Kasumi-1 (cell line): ENCODE measurements at regions not wholly inside any gene's neighbourhood (a gene's known extent, or its start where the extent isn't known, plus 50 kb on each side); places are given as distances from the start of the nearest gene placed in this dataset.
"Not testable (repeated sequence)": the region's sequence is repeated elsewhere in the genome, so short reads cannot be mapped to it uniquely, and the experiment has no call there.

Source experiments
- DNase-seq, 2 experiments: peaks; one replicate each; lab custom pipeline; 2025; lab: John Stamatoyannopoulos, UW

DNA sequence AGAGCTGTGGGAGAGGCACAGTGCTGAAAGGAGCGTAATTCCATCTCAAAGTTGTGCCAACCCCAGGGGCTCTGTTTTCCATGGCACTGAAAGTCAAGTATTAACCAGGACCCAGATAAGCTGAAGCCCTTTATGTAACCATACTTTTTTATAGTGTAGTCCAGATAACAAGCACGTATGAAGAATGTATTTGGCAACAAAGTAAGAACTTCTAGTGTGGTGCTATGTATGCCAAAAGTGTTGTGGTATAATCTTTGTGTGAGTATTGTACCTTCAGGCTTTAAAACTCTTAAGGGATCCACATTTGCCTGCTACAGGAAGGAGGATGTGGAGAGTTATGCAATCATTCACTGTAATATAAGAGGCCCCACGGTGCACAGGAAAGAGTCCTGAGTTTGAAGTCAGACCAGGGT lies 129.4 kb downstream of the IBTK start:
- DNase-seq: peak; percentile 72 to 83

- DNase-seq: no peak
These were observed 132.8 kb downstream of the IBTK start for GRCh38 chr6:82114748-82115147.

GRCh38 chr6:82113231-82113630 lies 134.3 kb downstream of the IBTK start:
- no peak for DNase-seq

DNA sequence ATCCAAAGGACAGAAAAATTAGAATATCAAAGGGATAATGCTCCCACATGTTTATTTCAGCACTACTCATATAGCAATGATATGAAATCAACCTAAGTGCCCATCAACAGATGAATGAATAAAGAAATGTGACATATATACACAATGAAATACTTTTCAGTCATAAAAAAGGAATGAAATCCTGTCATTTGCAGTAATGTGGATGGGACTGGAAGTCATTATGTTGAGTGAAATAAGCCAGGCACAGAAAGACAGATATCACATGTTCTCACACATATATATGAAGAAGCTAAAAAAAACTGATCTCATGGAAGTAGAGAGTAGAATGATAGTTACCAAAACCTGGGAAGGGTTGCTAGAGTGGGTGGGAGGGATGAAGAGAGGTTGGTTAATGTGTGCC lies 135.7 kb downstream of the IBTK start:
- no peak for DNase-seq

DNA sequence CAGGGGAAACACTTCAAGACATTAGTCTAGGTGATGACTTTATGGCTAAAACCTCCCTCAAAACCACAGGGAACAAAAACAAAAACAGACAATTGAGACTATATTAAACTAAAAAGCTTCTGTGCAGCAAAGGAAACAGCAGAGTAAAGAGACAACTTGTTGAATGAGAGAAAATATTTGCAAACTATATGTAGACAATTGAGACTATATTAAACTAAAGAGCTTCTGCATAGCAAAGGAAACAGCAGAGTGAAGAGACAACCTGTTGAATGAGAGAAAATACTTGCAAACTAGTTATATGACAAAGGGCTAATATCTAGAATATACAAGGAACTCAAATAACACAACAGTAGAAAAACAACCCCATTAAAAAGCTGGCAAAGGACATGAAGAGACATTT lies 136.4 kb downstream of the IBTK start:
- DNase-seq: no peak

- DNase-seq: not testable (repeated sequence)
These were observed 144.4 kb downstream of the IBTK start for GRCh38 chr6:82103171-82103570.

- not testable (repeated sequence) for DNase-seq
These were observed 146.0 kb downstream of the IBTK start for GRCh38 chr6:82101374-82102114.

DNA sequence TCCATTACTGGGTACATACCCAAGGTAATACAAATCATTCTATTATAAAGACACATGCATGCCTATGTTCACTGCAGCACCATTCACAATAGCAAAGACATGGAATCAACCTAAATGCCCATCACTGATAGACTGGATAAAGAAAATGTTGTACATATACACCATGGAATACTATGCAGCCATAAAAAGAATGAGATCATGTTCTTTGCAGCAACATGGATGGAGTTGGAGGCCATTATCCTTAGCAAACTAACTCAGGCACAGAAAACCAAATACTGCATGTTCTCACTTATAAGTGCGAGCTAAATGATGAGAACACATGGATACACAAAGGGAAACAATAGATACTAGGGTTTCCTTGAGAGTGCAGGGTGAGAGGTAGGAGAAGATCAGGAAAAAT lies 146.8 kb downstream of the IBTK start:
- not testable (repeated sequence) for DNase-seq

GRCh38 chr6:82097676-82098075 lies 149.9 kb downstream of the IBTK start:
- no peak for DNase-seq

DNA sequence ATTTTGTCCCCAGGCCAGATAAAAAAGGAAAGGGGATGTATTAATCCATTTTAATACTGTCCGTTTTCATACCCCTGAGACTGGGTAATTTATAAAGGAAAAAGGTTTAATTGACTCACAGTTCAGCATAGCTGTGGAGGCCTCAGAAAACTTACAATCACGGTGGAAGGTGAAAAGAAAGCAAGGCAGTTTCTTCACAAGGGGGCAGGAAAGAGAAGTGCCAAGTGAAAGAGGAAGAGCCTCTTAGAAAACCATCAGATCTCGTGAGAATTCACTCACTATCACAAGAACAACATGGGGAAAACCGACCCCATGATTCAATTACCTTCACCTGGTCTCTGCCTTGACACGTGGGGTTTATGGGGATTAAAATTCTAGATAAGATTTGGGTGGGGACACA lies 152.5 kb downstream of the IBTK start:
- DNase-seq: peak; percentile 24 to 29

DNA sequence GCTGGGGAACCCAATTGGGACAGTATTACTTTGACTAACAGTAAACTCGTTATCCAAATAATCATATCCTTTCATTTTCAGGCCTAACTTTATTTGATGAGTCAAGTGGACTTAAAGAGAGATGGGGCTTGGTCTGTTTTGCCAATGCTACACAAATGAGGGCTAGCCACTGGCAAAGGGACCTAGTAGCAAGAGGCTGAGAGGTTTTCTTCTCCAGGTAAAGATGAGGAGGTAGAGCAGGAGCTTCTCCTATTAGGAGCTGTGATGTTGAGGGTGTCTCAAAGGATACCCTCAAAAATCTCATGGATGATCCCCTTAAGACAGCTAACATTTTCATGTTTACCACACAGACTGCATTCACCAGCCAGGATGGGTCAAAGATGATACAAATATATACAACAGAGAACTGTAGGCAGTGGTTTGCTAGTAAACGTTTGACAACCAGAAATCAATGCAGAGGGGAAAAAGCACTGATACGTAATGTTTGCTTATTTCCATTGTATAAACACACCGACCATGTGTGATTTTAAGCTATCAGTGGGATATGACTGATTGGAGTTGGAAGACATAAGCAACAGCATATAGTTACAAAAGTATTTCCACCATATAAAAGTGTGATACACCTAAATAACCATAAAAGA lies 153.3 kb downstream of the IBTK start:
- DNase-seq: no peak

DNA sequence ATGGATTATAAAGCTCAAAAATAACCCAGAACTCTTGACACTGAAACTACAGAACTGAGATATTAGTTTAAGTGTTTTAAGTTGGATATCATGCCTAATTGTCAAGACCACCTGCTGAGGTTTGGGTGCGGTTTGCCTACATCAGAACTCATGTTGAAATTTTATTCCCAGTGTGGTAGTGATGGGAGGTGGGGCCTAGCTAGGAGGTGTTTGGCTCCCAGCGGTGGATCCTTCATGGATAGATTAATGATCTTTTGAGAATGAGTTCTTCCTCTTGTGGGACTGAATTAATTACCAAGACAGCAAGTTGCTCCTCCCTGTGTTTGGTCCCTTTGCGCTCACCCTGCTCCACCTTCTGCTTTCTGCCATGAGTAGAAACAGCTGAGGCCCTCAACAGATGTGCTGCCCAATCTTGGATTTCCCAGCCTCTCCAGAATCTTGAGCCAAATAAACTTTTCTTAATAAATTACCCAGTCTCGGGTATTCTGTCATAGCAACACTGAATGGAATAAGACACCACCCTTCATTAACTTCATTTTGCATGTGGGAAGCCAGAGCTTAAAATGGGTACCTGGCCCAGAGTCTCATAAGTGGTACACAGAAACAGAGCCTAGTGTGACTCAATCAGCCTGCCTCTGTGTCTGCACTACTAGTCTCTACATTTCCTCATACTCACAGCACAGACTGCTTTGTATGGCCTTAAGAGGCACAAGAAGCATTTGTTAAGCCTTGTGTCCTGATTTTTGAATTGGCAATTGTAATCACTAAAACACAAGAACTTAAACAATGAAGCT lies 158.4 kb downstream of the IBTK start:
- DNase-seq: no peak

- no peak for DNase-seq
These were observed 160.6 kb downstream of the IBTK start for GRCh38 chr6:82086944-82087343.

- DNase-seq: no peak
These were observed 161.8 kb downstream of the IBTK start for GRCh38 chr6:82085701-82086100.

DNA sequence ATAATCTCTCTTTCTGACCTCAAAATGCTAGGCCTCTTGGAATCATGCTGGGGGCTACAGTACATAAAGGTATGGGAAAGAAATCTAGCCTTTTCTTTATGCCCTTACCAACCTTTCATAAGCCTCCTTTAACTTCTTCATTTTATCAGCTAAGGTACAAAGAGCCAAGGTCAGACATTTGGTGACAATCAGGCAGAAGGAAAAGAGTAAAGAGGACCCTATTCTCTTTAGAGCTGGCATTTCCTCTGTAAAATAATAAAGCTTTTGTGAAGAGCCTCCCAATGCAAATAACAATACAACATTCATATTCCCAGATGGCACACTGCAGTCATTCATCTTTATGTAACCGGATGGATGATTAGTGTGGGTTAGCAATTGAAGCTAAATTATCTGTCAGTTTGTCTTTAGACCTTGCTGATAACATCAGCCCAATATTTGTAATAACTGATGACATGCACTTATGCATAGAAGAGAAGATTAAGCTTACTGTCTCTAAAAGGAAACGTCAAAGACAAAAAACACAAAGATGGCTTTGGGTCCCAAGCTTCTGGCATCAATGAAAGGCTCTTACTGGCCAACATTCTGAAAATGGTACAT lies 163.1 kb downstream of the IBTK start:
- DNase-seq: no peak

DNA sequence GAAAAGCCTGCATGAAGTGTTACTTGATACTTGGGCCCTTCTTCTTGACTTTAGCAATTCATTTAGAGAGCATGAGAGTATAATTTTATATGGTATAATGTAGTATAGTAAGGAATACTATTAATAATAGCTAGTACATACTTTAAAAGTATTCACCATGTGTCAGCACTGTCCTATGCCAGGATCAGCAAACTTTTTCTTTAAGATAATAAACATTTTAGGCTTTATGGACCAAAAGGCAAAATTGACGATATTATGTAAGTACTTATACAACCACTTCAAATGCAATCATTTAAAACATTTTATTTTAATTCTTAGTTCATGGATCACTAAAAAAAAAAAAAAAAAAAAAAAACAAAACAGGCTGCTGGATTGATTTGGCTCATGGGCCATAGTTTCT lies 163.9 kb downstream of the IBTK start:
- no peak for DNase-seq

GRCh38 chr6:82080767-82081166 lies 166.8 kb downstream of the IBTK start:
- DNase-seq: no peak

GRCh38 chr6:82078286-82078908 lies 169.1 kb downstream of the IBTK start:
- DNase-seq: no peak

DNA sequence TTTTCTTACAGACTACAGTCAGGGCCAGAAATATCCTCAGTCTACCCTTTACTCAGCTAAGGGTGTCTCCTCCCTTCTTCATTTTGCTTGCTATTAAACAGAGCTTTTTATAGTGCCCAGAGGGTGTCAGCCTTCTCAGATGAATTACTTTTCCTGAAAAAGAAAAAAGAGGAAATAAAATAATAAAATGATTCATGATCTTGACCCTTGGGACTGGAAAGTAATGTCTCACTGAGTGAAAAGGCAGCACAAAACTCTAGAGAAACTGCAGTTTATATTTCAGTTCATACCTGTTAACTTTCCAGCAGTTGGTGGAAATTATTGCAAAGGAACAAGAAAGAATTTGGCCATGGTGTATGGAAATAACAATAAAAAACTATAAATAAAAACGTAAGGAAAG lies 170.6 kb downstream of the IBTK start:
- peak; percentile 14 for DNase-seq

DNA sequence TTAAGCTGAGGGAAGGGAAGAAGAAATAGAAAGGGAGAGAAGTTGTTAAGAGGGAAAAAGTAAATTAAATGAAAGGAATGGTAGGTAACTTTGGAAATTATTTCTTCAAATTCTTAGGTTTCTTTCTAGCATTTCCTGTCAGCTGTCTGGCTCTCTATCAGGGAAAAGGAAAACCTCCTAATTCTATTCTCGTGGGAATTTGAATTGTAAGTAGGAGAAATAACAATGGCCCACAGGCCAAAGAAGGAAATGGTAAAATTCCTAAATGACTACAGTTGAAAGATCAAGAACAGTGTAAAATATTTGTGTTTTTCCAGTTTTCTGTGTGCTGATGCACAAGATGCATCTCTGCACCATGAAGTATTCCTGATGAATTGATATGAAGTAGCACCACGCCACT lies 173.0 kb downstream of the IBTK start:
- DNase-seq: no peak

GRCh38 chr6:82073484-82073883 lies 174.1 kb downstream of the IBTK start:
- DNase-seq: no peak

DNA sequence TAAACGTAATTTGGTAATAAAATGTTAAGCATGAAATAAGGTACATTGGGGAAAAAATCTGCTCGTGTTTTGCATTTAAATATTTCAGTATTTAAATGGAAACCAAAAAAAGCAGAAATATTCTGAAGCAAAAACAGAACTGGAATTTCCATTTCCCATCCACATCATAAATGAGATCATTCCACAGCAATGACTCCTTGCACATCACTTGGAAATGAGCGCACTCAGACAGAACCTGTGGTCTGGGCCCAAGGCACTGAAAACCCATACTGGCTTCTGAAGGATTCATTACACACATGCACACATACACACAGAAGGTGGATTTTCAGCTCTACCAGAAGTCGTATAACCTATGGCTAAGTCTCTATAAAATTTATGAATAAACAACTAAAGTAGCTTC lies 174.8 kb downstream of the IBTK start:
- no peak for DNase-seq
